ENCODE measurements at regions not wholly inside any gene's neighbourhood (a gene's known extent, or its start where the extent isn't known, plus 50 kb on each side); places are given as distances from the start of the nearest gene placed in this dataset.
A peak's percentile ranks its signal among the peaks of the same experiment; 100 is the strongest.

DNA sequence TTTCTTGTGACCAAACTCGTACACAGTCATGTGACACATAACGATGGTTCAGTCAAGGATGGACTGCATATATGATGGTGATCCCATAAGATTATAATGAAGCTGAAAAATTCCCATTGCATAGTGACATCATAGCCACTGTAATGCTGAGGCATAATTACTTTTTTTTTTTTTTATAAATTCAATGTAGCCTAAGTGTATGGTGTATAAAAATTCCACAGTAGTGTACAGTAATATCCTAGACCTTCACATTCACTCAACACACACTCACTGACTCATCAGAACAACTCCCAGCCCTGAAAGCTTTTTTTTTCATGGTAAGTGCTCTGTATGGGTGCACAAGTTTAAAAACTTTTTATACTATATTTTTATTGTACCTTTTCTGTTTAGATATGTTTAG lies 105.0 kb downstream of the AREG start:
- H3K36me3 ChIP-seq, result no peaks in the 10 kb centered on the region
- intact Hi-C loops (cut with DNase I), result no loop called here
- H3K27ac ChIP-seq, result no peak overlapping the region
- peaks cover 7% of the 10 kb centered on the region for H3K4me1 ChIP-seq
- DNase-seq (no peak), ATAC-seq (no peak)
- no peak overlapping the region for H3K4me3 ChIP-seq
- TF ChIP-seq, protein P1, sequence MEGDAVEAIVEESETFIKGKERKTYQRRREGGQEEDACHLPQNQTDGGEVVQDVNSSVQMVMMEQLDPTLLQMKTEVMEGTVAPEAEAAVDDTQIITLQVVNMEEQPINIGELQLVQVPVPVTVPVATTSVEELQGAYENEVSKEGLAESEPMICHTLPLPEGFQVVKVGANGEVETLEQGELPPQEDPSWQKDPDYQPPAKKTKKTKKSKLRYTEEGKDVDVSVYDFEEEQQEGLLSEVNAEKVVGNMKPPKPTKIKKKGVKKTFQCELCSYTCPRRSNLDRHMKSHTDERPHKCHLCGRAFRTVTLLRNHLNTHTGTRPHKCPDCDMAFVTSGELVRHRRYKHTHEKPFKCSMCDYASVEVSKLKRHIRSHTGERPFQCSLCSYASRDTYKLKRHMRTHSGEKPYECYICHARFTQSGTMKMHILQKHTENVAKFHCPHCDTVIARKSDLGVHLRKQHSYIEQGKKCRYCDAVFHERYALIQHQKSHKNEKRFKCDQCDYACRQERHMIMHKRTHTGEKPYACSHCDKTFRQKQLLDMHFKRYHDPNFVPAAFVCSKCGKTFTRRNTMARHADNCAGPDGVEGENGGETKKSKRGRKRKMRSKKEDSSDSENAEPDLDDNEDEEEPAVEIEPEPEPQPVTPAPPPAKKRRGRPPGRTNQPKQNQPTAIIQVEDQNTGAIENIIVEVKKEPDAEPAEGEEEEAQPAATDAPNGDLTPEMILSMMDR (IDR thresholded peaks at IDR 0.05), result no peak
- H3K27me3 ChIP-seq (ENCODE audit: low read depth), result no peaks in the 10 kb centered on the region
- H3K9me3 ChIP-seq, result no peaks in the 10 kb centered on the region

DNA sequence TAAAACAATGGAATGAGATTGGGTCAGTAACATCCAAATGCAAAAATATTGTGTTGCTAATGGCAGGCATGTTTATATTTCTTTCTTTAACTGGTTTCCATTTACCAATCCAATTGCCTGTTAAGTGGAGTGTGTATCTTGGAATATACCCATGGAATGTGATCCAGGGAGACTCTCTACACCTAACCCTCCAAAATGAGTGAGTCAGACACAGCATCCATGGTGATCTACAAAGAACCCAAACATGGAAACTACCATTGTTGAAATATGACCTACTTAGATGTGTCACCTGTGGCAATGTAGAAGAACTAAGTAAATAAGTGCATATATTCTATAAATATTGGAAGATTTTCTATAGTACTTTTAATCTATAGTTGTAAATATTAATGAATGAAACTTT lies 110.3 kb downstream of the AREG start:
- Histone ChIP-seq H3K36me3 (no peaks in the 10 kb centered on the region), H3K4me1 (no peaks in the 10 kb centered on the region), H3K9me3 (no peaks in the 10 kb centered on the region), H3K4me3 (no peak overlapping the region), H3K27me3 (ENCODE audit: low read depth) (no peaks in the 10 kb centered on the region), H3K27ac (no peak overlapping the region)
- ATAC-seq (peak; percentile 78 to 85), DNase-seq (no peak)
- intact Hi-C loops (cut with DNase I), result no loop called here
- TF ChIP-seq, protein P1 (IDR thresholded peaks at IDR 0.05), result no peak

DNA sequence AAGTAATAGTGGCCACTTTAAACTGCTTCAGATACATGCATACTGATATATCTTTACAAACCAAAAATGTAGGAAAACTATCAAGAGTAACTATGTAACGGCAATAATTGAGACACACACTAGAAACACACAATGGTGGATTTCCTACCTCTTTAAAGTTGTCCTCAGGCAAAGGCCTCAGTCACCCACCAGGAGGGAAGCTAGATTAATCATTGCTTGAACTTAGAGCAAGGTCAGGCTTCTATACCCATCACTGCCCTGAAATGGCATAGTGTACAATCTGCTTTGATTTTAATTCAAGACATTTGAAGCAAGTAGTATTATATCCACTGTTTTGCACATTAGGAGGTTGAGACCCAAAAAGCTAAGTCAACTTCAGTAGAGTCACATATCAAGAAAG lies 110.9 kb downstream of the AREG start:
- intact Hi-C loops (cut with DNase I), result no loop called here
- Histone ChIP-seq H3K27ac (no peak overlapping the region), H3K4me3 (no peak overlapping the region), H3K27me3 (ENCODE audit: low read depth) (no peaks in the 10 kb centered on the region), H3K36me3 (no peaks in the 10 kb centered on the region), H3K4me1 (no peaks in the 10 kb centered on the region), H3K9me3 (no peaks in the 10 kb centered on the region)
- DNase-seq (no peak), ATAC-seq (no peak)
- TF ChIP-seq, protein P1 (IDR thresholded peaks at IDR 0.05), result no peak

DNA sequence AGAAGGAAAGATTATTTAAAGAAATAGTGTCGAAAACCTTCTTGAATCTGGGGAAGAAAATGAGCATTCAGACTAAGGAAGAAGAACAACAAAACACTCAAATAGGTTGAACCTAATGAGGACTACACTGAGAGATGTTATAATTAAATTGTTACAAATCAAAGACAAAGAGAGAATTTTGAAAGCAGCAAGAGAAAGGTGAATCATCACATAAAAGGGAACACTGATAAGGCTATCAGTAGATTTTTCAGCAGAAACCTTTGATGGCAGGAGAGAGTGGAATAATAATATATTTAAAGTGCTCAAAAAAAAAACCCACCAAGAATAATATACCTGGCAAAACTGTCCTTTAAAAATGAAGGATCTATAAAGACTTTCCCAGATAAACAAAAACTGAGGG lies 114.9 kb downstream of the AREG start:
- Histone ChIP-seq H3K9me3 (no peaks in the 10 kb centered on the region), H3K36me3 (no peaks in the 10 kb centered on the region), H3K4me3 (no peak overlapping the region), H3K27me3 (ENCODE audit: low read depth) (no peaks in the 10 kb centered on the region), H3K4me1 (no peaks in the 10 kb centered on the region), H3K27ac (no peak overlapping the region)
- no peak for ATAC-seq
- intact Hi-C loops (cut with DNase I), result no loop called here
- no peak for DNase-seq
- TF ChIP-seq, protein P1 (IDR thresholded peaks at IDR 0.05), result no peak

DNA sequence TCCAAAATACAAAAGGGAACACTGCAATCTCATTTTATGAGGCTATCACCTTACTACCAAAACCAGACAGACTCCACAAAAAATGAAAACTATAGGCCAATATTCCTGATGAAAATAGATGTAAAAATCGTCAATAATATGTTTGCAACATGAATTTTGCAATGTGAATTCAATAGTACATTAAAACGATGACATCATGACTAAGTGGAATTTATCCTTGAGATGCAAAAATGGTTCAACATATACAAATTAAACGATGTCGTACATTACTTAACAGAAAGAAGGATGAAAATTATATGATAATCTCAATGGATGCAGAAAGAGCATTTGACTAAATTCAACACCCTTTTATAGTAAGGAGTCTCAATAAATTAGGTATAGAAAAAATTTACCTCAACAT lies 123.0 kb downstream of the AREG start:
- Histone ChIP-seq H3K9me3 (peaks cover 12% of the 10 kb centered on the region), H3K27me3 (ENCODE audit: low read depth) (no peaks in the 10 kb centered on the region), H3K4me1 (no peaks in the 10 kb centered on the region), H3K36me3 (no peaks in the 10 kb centered on the region), H3K27ac (no peak overlapping the region), H3K4me3 (no peak overlapping the region)
- intact Hi-C loops (cut with DNase I), result no loop called here
- ATAC-seq (no peak), DNase-seq (no peak)
- TF ChIP-seq, protein P1 (IDR thresholded peaks at IDR 0.05), result no peak

DNA sequence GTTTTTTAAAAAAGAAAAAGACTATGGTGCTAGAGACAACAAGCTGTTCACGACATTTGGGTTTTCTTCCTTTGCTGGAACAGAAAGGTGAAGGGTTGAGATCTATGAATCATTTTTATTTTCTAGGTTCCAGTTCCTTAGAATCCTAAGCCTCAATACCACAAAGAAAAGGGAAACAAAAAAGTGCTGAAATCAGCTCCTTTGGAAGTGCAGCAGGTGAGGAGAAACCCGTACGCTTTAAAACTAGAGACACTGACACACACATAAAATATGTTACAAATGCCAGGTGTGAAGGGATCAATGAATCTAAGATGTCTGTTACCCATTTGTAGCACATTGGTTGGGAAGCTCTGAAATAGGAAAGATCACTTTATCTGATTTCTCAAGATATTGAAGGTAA lies 125.2 kb downstream of the AREG start:
- DNase-seq (no peak), ATAC-seq (no peak)
- Histone ChIP-seq H3K27ac (no peak overlapping the region), H3K4me3 (no peak overlapping the region), H3K9me3 (peaks cover 12% of the 10 kb centered on the region), H3K36me3 (no peaks in the 10 kb centered on the region), H3K4me1 (no peaks in the 10 kb centered on the region), H3K27me3 (ENCODE audit: low read depth) (no peaks in the 10 kb centered on the region)
- intact Hi-C loops (cut with DNase I), result no loop called here
- TF ChIP-seq, protein P1 (IDR thresholded peaks at IDR 0.05), result no peak

Data from lower lobe of right lung (tissue), 2 donors.